ENCODE measurements at regions not wholly inside any gene's neighbourhood (a gene's known extent, or its start where the extent isn't known, plus 50 kb on each side); places are given as distances from the start of the nearest gene placed in this dataset.

GRCh38 chr15:27598251-27599009 lies 500.7 kb downstream of the OCA2 start:
- Mint-ChIP-seq H3K36me3 (no peaks in the 10 kb centered on the region; the same call in 1 of the 2 replicates), H3K27me3 (ENCODE audit: low read depth) (peaks cover 3% of the 10 kb centered on the region), H3K27ac (no peak overlapping the region), H3K9me3 (peaks cover 20% of the 10 kb centered on the region), H3K4me3 (no peak overlapping the region), H3K4me1 (peaks cover 21% of the 10 kb centered on the region)
- no peak for TF ChIP-seq GTF2I (CRISPR knock-in tag; conservative IDR thresholded peaks at IDR 0.05)
- TF ChIP-seq, protein P1, sequence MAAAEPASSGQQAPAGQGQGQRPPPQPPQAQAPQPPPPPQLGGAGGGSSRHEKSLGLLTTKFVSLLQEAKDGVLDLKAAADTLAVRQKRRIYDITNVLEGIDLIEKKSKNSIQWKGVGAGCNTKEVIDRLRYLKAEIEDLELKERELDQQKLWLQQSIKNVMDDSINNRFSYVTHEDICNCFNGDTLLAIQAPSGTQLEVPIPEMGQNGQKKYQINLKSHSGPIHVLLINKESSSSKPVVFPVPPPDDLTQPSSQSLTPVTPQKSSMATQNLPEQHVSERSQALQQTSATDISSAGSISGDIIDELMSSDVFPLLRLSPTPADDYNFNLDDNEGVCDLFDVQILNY (CRISPR knock-in tag; IDR thresholded peaks at IDR 0.05) = no peak
- TF ChIP-seq GRHL2 (CRISPR knock-in tag; IDR thresholded peaks at IDR 0.05; ENCODE audit: insufficient replicate concordance, severe bottlenecking) = no peak
- TF ChIP-seq SMAD3 (CRISPR knock-in tag; IDR thresholded peaks at IDR 0.05; ENCODE audit: borderline replicate concordance) = no peak
- TF ChIP-seq TP53 (CRISPR knock-in tag; IDR thresholded peaks at IDR 0.05) = no peak
- TF ChIP-seq ZNF423 (CRISPR knock-in tag; IDR thresholded peaks at IDR 0.05) = no peak
- no peak for TF ChIP-seq ZBTB43 (CRISPR knock-in tag; IDR thresholded peaks at IDR 0.05)
- no peak for TF ChIP-seq FOXJ3 (CRISPR knock-in tag; IDR thresholded peaks at IDR 0.05; ENCODE audit: borderline replicate concordance)
- CTCF ChIA-PET = no interaction called here
- ATAC-seq = no peak
- POLR2A ChIA-PET = no interaction called here
- DNase-seq (ENCODE audit: low spot score) = no peak

GRCh38 chr15:27595211-27595610 lies 503.9 kb downstream of the OCA2 start:
- peaks cover 5% of the 10 kb centered on the region; the same call in 1 of the 2 replicates for H3K4me1 Mint-ChIP-seq
- ChIA-PET POLR2A (no interaction called here), CTCF (no interaction called here)
- peaks cover 3% of the 10 kb centered on the region for H3K27me3 Mint-ChIP-seq (ENCODE audit: low read depth)
- ATAC-seq = no peak
- no peak overlapping the region for H3K4me3 Mint-ChIP-seq
- no peaks in the 10 kb centered on the region; the same call in 1 of the 2 replicates for H3K36me3 Mint-ChIP-seq
- peaks cover 15% of the 10 kb centered on the region for H3K9me3 Mint-ChIP-seq
- no peak for DNase-seq (ENCODE audit: low spot score)
- H3K27ac Mint-ChIP-seq = no peak overlapping the region
- TF ChIP-seq CTCF (IDR thresholded peaks at IDR 0.05) = no peak
- TF ChIP-seq GTF2I (CRISPR knock-in tag; conservative IDR thresholded peaks at IDR 0.05) = no peak
- TF ChIP-seq E2F1 (CRISPR knock-in tag; IDR thresholded peaks at IDR 0.05) = no peak
- TF ChIP-seq, protein P2, sequence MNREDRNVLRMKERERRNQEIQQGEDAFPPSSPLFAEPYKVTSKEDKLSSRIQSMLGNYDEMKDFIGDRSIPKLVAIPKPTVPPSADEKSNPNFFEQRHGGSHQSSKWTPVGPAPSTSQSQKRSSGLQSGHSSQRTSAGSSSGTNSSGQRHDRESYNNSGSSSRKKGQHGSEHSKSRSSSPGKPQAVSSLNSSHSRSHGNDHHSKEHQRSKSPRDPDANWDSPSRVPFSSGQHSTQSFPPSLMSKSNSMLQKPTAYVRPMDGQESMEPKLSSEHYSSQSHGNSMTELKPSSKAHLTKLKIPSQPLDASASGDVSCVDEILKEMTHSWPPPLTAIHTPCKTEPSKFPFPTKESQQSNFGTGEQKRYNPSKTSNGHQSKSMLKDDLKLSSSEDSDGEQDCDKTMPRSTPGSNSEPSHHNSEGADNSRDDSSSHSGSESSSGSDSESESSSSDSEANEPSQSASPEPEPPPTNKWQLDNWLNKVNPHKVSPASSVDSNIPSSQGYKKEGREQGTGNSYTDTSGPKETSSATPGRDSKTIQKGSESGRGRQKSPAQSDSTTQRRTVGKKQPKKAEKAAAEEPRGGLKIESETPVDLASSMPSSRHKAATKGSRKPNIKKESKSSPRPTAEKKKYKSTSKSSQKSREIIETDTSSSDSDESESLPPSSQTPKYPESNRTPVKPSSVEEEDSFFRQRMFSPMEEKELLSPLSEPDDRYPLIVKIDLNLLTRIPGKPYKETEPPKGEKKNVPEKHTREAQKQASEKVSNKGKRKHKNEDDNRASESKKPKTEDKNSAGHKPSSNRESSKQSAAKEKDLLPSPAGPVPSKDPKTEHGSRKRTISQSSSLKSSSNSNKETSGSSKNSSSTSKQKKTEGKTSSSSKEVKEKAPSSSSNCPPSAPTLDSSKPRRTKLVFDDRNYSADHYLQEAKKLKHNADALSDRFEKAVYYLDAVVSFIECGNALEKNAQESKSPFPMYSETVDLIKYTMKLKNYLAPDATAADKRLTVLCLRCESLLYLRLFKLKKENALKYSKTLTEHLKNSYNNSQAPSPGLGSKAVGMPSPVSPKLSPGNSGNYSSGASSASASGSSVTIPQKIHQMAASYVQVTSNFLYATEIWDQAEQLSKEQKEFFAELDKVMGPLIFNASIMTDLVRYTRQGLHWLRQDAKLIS (CRISPR knock-in tag; IDR thresholded peaks at IDR 0.05; ENCODE audit: borderline replicate concordance) = no peak
- no peak for TF ChIP-seq FOXP1 (CRISPR knock-in tag; IDR thresholded peaks at IDR 0.05; ENCODE audit: borderline replicate concordance)
- TF ChIP-seq, protein P3, sequence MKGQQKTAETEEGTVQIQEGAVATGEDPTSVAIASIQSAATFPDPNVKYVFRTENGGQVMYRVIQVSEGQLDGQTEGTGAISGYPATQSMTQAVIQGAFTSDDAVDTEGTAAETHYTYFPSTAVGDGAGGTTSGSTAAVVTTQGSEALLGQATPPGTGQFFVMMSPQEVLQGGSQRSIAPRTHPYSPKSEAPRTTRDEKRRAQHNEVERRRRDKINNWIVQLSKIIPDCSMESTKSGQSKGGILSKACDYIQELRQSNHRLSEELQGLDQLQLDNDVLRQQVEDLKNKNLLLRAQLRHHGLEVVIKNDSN (CRISPR knock-in tag; IDR thresholded peaks at IDR 0.05) = no peak
- TF ChIP-seq CREM (CRISPR knock-in tag; IDR thresholded peaks at IDR 0.05) = no peak
- no peak for TF ChIP-seq TEAD4 (CRISPR knock-in tag; IDR thresholded peaks at IDR 0.05)
- TF ChIP-seq MYBL2 (CRISPR knock-in tag; IDR thresholded peaks at IDR 0.05) = no peak
- TF ChIP-seq TCF7 (CRISPR knock-in tag; IDR thresholded peaks at IDR 0.05; ENCODE audit: low read depth) = no peak
- TF ChIP-seq MAX (CRISPR knock-in tag; IDR thresholded peaks at IDR 0.05) = no peak
- TF ChIP-seq IRF2 (CRISPR knock-in tag; IDR thresholded peaks at IDR 0.05; ENCODE audit: borderline replicate concordance, low read depth) = no peak
- TF ChIP-seq ZNF396 (CRISPR knock-in tag; IDR thresholded peaks at IDR 0.05; ENCODE audit: borderline replicate concordance) = no peak
- TF ChIP-seq ATF2 (CRISPR knock-in tag; IDR thresholded peaks at IDR 0.05; ENCODE audit: borderline replicate concordance, low read depth) = no peak
- TF ChIP-seq SP1 (CRISPR knock-in tag; conservative IDR thresholded peaks at IDR 0.05) = no peak
- no peak for TF ChIP-seq TEAD1 (CRISPR knock-in tag; IDR thresholded peaks at IDR 0.05)

All from WTC11 (cell line).